ENCODE measurements at regions not wholly inside any gene's neighbourhood (a gene's known extent, or its start where the extent isn't known, plus 50 kb on each side); places are given as distances from the start of the nearest gene placed in this dataset.
"Not testable (repeated sequence)": the region's sequence is repeated elsewhere in the genome, so short reads cannot be mapped to it uniquely, and the experiment has no call there.

DNA sequence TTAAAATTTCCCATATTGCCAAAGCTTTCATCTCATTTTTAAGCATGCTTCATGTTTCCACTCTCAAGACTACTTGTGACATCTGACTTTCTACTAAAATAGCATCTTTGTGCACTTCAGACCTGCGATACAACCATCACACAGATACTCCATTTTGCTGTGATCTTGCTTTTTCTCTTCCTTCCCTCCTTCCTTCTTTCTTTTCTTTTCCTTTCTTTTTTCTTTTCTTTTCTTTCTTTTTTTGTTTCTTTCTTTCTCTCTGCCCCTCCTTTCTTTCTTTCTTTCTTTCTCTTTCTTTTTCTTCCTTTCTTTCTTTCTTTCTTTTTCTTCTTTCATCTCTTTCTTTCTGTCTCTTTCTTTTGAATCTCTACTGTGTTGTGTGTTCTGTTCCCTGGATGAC is 194.0 kb upstream of the KCND2 start:
- TF ChIP-seq CTCF (IDR thresholded peaks at IDR 0.05; ENCODE audit: insufficient read depth, low read length, poor library complexity, severe bottlenecking) (no peak), EZH2phosphoT487 (conservative IDR thresholded peaks at IDR 0.05; ENCODE audit: low read length) (no peak)
- Histone ChIP-seq H3K9me3 (ENCODE audit: insufficient read depth, low read length) (no peaks in the 10 kb centered on the region), H3K36me3 (ENCODE audit: low read length) (no peaks in the 10 kb centered on the region), H3K79me2 (ENCODE audit: insufficient read depth, low read length) (no peaks in the 10 kb centered on the region), H3K27me3 (ENCODE audit: low read length) (no peaks in the 10 kb centered on the region), H3K4me2 (ENCODE audit: low read depth, low read length, poor library complexity, severe bottlenecking) (no peak overlapping the region), H3F3A (ENCODE audit: insufficient read depth) (no peaks in the 10 kb centered on the region), H4K20me1 (ENCODE audit: low read depth, low read length) (no peaks in the 10 kb centered on the region), H3K4me3 (ENCODE audit: insufficient read depth, low read length, poor library complexity, severe bottlenecking) (no peak overlapping the region), H3K9ac (ENCODE audit: low read length) (no peak overlapping the region), H3K27ac (ENCODE audit: low read depth, low read length) (no peak overlapping the region), H3K9me2 (replicated peaks; ENCODE audit: insufficient read depth, low read length) (no peaks in the 10 kb centered on the region), H2AFZ (ENCODE audit: low read depth, low read length, severe bottlenecking) (no peak overlapping the region)

DNA sequence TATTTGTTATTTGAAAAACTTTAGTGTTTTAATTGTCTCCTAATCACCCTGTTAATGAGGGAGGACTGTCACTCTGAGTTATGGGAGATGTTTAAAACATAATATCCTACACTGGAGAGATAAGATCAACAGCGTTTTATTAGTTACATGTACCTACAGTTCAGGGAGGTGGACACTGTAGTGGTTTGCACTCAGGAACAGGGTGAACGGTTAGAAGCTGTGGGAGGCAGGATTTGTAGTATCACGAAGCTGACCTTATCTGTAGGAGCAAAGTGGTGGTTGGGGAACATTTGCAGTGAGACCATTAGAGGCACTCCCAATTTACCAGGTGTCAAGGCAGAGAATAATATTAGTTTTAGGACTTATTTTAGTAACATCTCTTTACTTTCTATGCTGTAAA is 193.3 kb upstream of the KCND2 start:
- H4K20me1 ChIP-seq (ENCODE audit: low read depth, low read length): no peaks in the 10 kb centered on the region
- no peaks in the 10 kb centered on the region for H3K9me3 ChIP-seq (ENCODE audit: insufficient read depth, low read length)
- no peaks in the 10 kb centered on the region for H3K79me2 ChIP-seq (ENCODE audit: insufficient read depth, low read length)
- no peaks in the 10 kb centered on the region for H3K9me2 ChIP-seq (replicated peaks; ENCODE audit: insufficient read depth, low read length)
- no peak overlapping the region for H3K27ac ChIP-seq (ENCODE audit: low read depth, low read length)
- H3K4me3 ChIP-seq (ENCODE audit: insufficient read depth, low read length, poor library complexity, severe bottlenecking): no peak overlapping the region
- H3K36me3 ChIP-seq (ENCODE audit: low read length): no peaks in the 10 kb centered on the region
- no peaks in the 10 kb centered on the region for H3F3A ChIP-seq (ENCODE audit: insufficient read depth)
- H3K27me3 ChIP-seq (ENCODE audit: low read length): no peaks in the 10 kb centered on the region
- H2AFZ ChIP-seq (ENCODE audit: low read depth, low read length, severe bottlenecking): no peak overlapping the region
- TF ChIP-seq CTCF (IDR thresholded peaks at IDR 0.05; ENCODE audit: insufficient read depth, low read length, poor library complexity, severe bottlenecking) (no peak), EZH2phosphoT487 (conservative IDR thresholded peaks at IDR 0.05; ENCODE audit: low read length) (no peak)
- no peak overlapping the region for H3K4me2 ChIP-seq (ENCODE audit: low read depth, low read length, poor library complexity, severe bottlenecking)
- no peak overlapping the region for H3K9ac ChIP-seq (ENCODE audit: low read length)

DNA sequence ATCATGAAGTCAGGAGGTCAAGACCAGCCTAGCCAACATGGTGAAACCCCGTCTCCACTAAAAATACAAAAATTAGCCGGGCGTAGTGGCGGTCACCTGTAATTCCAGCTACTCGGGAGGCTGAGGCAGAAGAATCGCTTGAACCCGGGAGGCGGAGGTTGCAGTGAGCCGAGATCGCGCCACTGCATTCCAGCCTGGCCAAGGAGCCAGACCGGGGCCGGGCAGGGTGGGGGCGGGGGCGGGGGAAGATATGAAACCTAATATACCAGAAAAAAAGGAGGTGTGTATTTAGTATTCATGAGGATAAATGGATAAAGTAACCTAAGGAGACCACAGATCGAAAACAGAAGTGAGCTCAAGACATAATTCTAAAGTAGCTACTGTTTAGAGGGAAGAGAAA is 186.5 kb upstream of the KCND2 start:
- not testable (repeated sequence) for H3K27ac ChIP-seq (ENCODE audit: low read depth, low read length); H3K9me2 ChIP-seq (replicated peaks; ENCODE audit: insufficient read depth, low read length); H4K20me1 ChIP-seq (ENCODE audit: low read depth, low read length); H3K79me2 ChIP-seq (ENCODE audit: insufficient read depth, low read length); H3K27me3 ChIP-seq (ENCODE audit: low read length); H2AFZ ChIP-seq (ENCODE audit: low read depth, low read length, severe bottlenecking); H3K9ac ChIP-seq (ENCODE audit: low read length); H3K4me2 ChIP-seq (ENCODE audit: low read depth, low read length, poor library complexity, severe bottlenecking); H3K4me3 ChIP-seq (ENCODE audit: insufficient read depth, low read length, poor library complexity, severe bottlenecking); H3F3A ChIP-seq (ENCODE audit: insufficient read depth); H3K9me3 ChIP-seq (ENCODE audit: insufficient read depth, low read length); H3K36me3 ChIP-seq (ENCODE audit: low read length)

GRCh38 chr7:120089968-120090367 is 183.0 kb upstream of the KCND2 start:
- TF ChIP-seq CTCF (IDR thresholded peaks at IDR 0.05; ENCODE audit: insufficient read depth, low read length, poor library complexity, severe bottlenecking): no peak
- no peak for TF ChIP-seq EZH2phosphoT487 (conservative IDR thresholded peaks at IDR 0.05; ENCODE audit: low read length)
- Histone ChIP-seq H3K36me3 (ENCODE audit: low read length) (no peaks in the 10 kb centered on the region), H3K9me2 (replicated peaks; ENCODE audit: insufficient read depth, low read length) (no peaks in the 10 kb centered on the region), H3K9me3 (ENCODE audit: insufficient read depth, low read length) (no peaks in the 10 kb centered on the region), H3F3A (ENCODE audit: insufficient read depth) (no peaks in the 10 kb centered on the region), H3K4me2 (ENCODE audit: low read depth, low read length, poor library complexity, severe bottlenecking) (no peak overlapping the region), H3K4me3 (ENCODE audit: insufficient read depth, low read length, poor library complexity, severe bottlenecking) (no peak overlapping the region), H3K27ac (ENCODE audit: low read depth, low read length) (no peak overlapping the region), H2AFZ (ENCODE audit: low read depth, low read length, severe bottlenecking) (no peak overlapping the region), H3K9ac (ENCODE audit: low read length) (no peak overlapping the region), H3K27me3 (ENCODE audit: low read length) (no peaks in the 10 kb centered on the region), H3K79me2 (ENCODE audit: insufficient read depth, low read length) (no peaks in the 10 kb centered on the region), H4K20me1 (ENCODE audit: low read depth, low read length) (no peaks in the 10 kb centered on the region)
